BE2C (cell line): ENCODE measurements at regions not wholly inside any gene's neighbourhood (a gene's known extent, or its start where the extent isn't known, plus 50 kb on each side); places are given as distances from the start of the nearest gene placed in this dataset.

Experiments
- DNase-seq: peaks from one replicate; pipeline ENCODE4 v3.0.0-alpha.2; 2020
- H3K27me3 ChIP-seq: fragments of 250-450 bp; sonication (Bioruptor Pico); 2 replicates; pipeline ENCODE4 v1.5.1; 2020; ENCODE audit warnings: mild to moderate bottlenecking
- H3K36me3 ChIP-seq: fragments of 250-450 bp; sonication (Bioruptor Pico); 2 replicates; pipeline ENCODE4 v1.5.1; 2020; ENCODE audit warnings: mild to moderate bottlenecking
- H3K4me1 ChIP-seq: fragments of 250-450 bp; sonication (Bioruptor Pico); 2 replicates; pipeline ENCODE4 v1.5.1; 2020
- H3K4me3 ChIP-seq: 2 replicates; pipeline ENCODE4 v1.5.1; 2011; ENCODE audit warnings: low read depth, low read length
- H3K9me3 ChIP-seq: fragments of 250-450 bp; sonication (Bioruptor Pico); 2 replicates; pipeline ENCODE4 v1.5.1; 2020
- TF ChIP-seq, protein P1 (sequence below): IDR thresholded peaks from 2 replicates; pipeline ENCODE4 v1.5.1; 2012; ENCODE audit warnings: mild to moderate bottlenecking, low read depth, low read length

DNA sequence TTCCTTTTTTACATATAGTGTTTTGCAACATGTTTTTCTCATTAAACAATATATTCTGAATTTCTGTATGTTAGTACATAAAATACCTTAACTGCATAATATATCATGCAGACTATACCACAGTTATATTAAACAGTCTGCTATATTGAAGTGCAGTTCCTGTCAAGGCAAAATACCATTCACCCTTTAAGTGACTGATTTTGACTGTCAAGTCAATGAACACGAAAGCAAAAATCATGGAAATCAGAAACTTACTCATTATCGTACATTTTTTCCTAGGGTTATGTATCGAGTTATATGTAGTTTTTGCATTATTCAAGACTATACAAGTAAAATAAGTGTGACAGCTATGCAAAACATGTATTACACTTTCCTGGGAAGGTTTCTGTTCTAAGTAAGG is 361.6 kb upstream of the MAP2 start:
- TF ChIP-seq, protein P1, sequence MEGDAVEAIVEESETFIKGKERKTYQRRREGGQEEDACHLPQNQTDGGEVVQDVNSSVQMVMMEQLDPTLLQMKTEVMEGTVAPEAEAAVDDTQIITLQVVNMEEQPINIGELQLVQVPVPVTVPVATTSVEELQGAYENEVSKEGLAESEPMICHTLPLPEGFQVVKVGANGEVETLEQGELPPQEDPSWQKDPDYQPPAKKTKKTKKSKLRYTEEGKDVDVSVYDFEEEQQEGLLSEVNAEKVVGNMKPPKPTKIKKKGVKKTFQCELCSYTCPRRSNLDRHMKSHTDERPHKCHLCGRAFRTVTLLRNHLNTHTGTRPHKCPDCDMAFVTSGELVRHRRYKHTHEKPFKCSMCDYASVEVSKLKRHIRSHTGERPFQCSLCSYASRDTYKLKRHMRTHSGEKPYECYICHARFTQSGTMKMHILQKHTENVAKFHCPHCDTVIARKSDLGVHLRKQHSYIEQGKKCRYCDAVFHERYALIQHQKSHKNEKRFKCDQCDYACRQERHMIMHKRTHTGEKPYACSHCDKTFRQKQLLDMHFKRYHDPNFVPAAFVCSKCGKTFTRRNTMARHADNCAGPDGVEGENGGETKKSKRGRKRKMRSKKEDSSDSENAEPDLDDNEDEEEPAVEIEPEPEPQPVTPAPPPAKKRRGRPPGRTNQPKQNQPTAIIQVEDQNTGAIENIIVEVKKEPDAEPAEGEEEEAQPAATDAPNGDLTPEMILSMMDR, result no peak
- Histone ChIP-seq H3K4me3 (no peak overlapping the region), H3K27me3 (no peaks in the 10 kb centered on the region), H3K4me1 (no peaks in the 10 kb centered on the region), H3K36me3 (no peaks in the 10 kb centered on the region), H3K9me3 (no peaks in the 10 kb centered on the region)
- DNase-seq, result no peak

DNA sequence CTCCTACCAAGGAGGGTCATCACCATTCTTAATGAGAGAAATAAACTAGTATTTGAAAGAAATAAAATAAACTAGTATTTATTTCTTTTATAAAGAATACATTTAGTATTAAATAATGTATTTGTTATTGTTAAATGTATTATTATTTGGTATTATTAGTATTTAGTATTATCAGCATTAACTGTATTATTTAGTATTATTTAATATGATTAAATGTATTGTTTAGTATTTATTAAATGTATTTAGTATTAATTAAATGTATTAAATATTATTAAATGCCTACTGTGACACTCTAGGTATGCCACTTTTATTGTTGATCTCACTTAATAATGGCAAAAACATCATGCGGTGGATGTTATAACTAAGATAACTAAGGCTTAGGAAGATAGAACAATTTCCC is 353.6 kb upstream of the MAP2 start:
- Histone ChIP-seq H3K4me1 (no peaks in the 10 kb centered on the region; the same call in 1 of the 2 replicates), H3K4me3 (no peak overlapping the region), H3K27me3 (no peaks in the 10 kb centered on the region), H3K36me3 (no peaks in the 10 kb centered on the region), H3K9me3 (no peaks in the 10 kb centered on the region)
- TF ChIP-seq, protein P1, result no peak
- no peak for DNase-seq

DNA sequence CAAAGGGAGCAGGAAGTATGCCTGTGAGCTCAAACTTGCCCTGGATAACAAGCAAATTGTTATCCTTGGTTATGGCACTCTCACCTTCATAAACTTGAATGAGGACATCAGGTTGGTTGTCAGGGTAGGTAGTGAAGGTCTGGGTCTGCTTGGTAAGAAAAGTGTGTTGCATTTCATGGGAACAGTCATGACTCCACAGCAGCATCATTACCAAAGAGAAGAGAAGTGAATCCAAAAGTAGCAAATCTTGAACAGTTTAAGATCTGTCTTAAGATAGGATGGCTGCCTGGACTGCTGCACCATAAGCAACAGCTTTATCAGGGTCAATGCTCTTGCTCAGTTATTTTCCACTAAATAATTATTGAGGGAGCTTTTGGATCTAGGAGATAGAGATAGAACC is 350.7 kb upstream of the MAP2 start:
- no peak for DNase-seq
- TF ChIP-seq, protein P1, result no peak
- H3K36me3 ChIP-seq, result no peaks in the 10 kb centered on the region

DNA sequence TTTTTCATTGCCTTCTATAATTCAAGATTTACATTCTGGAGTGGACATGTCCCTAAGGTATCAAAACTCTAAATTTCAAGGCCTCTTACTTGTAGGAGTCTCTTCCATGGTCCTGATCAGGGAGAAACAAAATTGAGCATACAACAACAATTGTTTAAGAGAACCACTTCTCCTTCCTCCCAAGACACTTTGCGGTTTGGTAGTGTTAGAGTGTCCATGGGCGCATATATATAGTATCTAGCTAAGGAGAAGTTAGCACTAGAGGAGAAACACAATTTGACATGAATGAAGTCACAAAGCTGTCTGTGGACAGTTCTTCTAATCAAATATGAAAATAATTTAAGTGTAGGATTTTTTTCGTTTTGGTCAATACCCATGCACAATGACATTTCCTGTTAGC is 349.1 kb upstream of the MAP2 start:
- no peaks in the 10 kb centered on the region for H3K36me3 ChIP-seq
- TF ChIP-seq, protein P1, result no peak
- no peak overlapping the region for H3K4me3 ChIP-seq
- H3K27me3 ChIP-seq, result no peaks in the 10 kb centered on the region
- no peaks in the 10 kb centered on the region; the same call in 1 of the 2 replicates for H3K4me1 ChIP-seq
- DNase-seq, result no peak
- H3K9me3 ChIP-seq, result no peaks in the 10 kb centered on the region

More for the DNA sequence above, 350.7 kb upstream of the MAP2 start:
- Histone ChIP-seq H3K27me3 (no peaks in the 10 kb centered on the region), H3K4me3 (no peak overlapping the region), H3K4me1 (no peaks in the 10 kb centered on the region; the same call in 1 of the 2 replicates), H3K9me3 (no peaks in the 10 kb centered on the region)

DNA sequence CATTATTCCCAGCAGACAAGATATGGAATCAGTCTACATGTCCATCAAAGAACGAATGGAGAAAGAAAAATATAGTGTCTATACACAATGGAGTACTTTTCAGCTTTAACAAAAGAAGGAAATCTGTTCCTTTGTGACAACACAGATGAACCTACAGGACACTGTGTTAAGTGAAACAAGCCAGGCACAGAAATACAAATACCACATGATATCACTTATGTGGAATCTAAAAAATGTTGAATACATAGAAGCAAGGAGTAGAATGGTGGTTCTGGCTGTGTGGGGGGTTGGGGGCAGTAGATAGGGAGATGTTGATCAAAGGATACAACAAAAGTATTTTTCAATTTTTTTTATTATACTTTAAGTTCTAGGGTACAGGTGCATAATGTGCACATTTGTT is 347.7 kb upstream of the MAP2 start:
- Histone ChIP-seq H3K36me3 (no peaks in the 10 kb centered on the region), H3K9me3 (no peaks in the 10 kb centered on the region), H3K27me3 (no peaks in the 10 kb centered on the region), H3K4me1 (no peaks in the 10 kb centered on the region), H3K4me3 (no peak overlapping the region)
- DNase-seq, result no peak
- TF ChIP-seq, protein P1, result no peak

DNA sequence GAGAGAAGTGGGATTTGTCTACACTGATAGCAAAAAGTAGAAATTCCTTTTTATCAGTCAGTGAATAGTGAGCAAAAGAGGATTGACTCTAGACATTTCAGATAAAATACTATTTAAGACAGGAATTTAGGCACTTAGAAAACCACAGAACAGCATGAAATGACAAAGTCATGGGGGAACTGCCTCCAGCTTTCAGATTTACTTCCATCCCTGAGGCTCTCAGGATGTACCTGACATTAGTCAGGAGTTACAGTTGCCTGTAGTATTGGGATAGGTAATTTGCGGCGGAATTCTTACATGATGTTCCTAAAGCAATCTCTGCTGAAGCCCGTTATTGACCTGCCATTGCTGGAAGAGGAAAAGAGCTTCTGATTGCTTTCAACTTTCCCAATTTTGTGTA is 337.1 kb upstream of the MAP2 start:
- DNase-seq, result no peak
- no peaks in the 10 kb centered on the region for H3K27me3 ChIP-seq
- H3K9me3 ChIP-seq, result no peaks in the 10 kb centered on the region
- peaks cover 2% of the 10 kb centered on the region; the same call in 1 of the 2 replicates for H3K4me1 ChIP-seq
- no peak overlapping the region for H3K4me3 ChIP-seq
- H3K36me3 ChIP-seq, result no peaks in the 10 kb centered on the region
- TF ChIP-seq, protein P1, result no peak
